Stimulated activated CD4-positive, alpha-beta T cell treated with anti-CD3 and anti-CD28 coated beads, Interleukin-1b, Interleukin-23, amount 100 ng/mL, for 1 hour (primary cell): ENCODE measurements at regions not wholly inside any gene's neighbourhood (a gene's known extent, or its start where the extent isn't known, plus 50 kb on each side); places are given as distances from the start of the nearest gene placed in this dataset.
"Not testable (repeated sequence)": the region's sequence is repeated elsewhere in the genome, so short reads cannot be mapped to it uniquely, and the experiment has no call there.

Experiments
- DNase-seq, 2 donors: peaks; one replicate each; pipeline ENCODE4 v3.0.0-alpha.2; 2020; ENCODE audit warnings: low read depth in 2 of 2

GRCh38 chr1:198969981-198970380 lies 331.1 kb downstream of the PTPRC start:
- no peak for DNase-seq

- DNase-seq = no peak
Observed at GRCh38 chr1:198970916-198971315, 332.1 kb downstream of the PTPRC start.

GRCh38 chr1:198977909-198978308 lies 339.1 kb downstream of the PTPRC start:
- no peak for DNase-seq

- no peak for DNase-seq
Observed at GRCh38 chr1:198978523-198978922, 339.7 kb downstream of the PTPRC start.

- DNase-seq = no peak
Observed at GRCh38 chr1:198986036-198986435, 347.2 kb downstream of the PTPRC start.

GRCh38 chr1:198986442-198986841 lies 347.6 kb downstream of the PTPRC start:
- no peak for DNase-seq

GRCh38 chr1:199002661-199003060 lies 363.8 kb downstream of the PTPRC start:
- no peak for DNase-seq

- DNase-seq = no peak
Observed at GRCh38 chr1:199007423-199007822, 368.6 kb downstream of the PTPRC start.

- DNase-seq = no peak
Observed at GRCh38 chr1:199009447-199009846, 370.6 kb downstream of the PTPRC start.

- no peak for DNase-seq
Observed at GRCh38 chr1:199010492-199010891, 371.7 kb downstream of the PTPRC start.

GRCh38 chr1:199010933-199011332 lies 372.1 kb downstream of the PTPRC start:
- DNase-seq = no peak

GRCh38 chr1:199015799-199016198 lies 377.0 kb downstream of the PTPRC start:
- no peak for DNase-seq

- no peak for DNase-seq
Observed at GRCh38 chr1:199018471-199019135, 379.8 kb downstream of the PTPRC start.

- no peak for DNase-seq
Observed at GRCh38 chr1:199020051-199020450, 381.2 kb downstream of the PTPRC start.

GRCh38 chr1:199020904-199021303 lies 382.1 kb downstream of the PTPRC start:
- DNase-seq = no peak

- DNase-seq = no peak
Observed at GRCh38 chr1:199029401-199029800, 390.6 kb downstream of the PTPRC start.

- DNase-seq = no peak
Observed at GRCh38 chr1:199029855-199030254, 391.0 kb downstream of the PTPRC start.

- not testable (repeated sequence) for DNase-seq
Observed at GRCh38 chr1:199030541-199030940, 391.7 kb downstream of the PTPRC start.

- not testable (repeated sequence) for DNase-seq
Observed at GRCh38 chr1:199031170-199031569, 392.3 kb downstream of the PTPRC start.

- not testable (repeated sequence) for DNase-seq
Observed at GRCh38 chr1:199032479-199032878, 393.6 kb downstream of the PTPRC start.

GRCh38 chr1:199033661-199034060 lies 394.8 kb downstream of the PTPRC start:
- DNase-seq = no peak

GRCh38 chr1:199038156-199038555 lies 399.3 kb downstream of the PTPRC start:
- no peak for DNase-seq

GRCh38 chr1:199040076-199040905 lies 401.5 kb downstream of the PTPRC start:
- DNase-seq = no peak
